NCI-H345 (cell line): ENCODE measurements at regions not wholly inside any gene's neighbourhood (a gene's known extent, or its start where the extent isn't known, plus 50 kb on each side); places are given as distances from the start of the nearest gene placed in this dataset.

Experiments
- DNase-seq: peaks from one replicate; lab custom pipeline; 2025; lab: John Stamatoyannopoulos, UW

- no peak for DNase-seq
Measured at GRCh38 chr2:215500466-215500865, 64.6 kb upstream of the FN1 start.

- no peak for DNase-seq
Measured at GRCh38 chr2:215499331-215499730, 63.5 kb upstream of the FN1 start.

GRCh38 chr2:215498431-215498830 is 62.6 kb upstream of the FN1 start:
- peak; percentile 34 for DNase-seq

GRCh38 chr2:215493376-215493775 is 57.5 kb upstream of the FN1 start:
- DNase-seq: no peak

GRCh38 chr2:215489288-215489848 is 53.5 kb upstream of the FN1 start:
- DNase-seq: no peak

- no peak for DNase-seq
Measured at GRCh38 chr2:215487002-215487372, 51.1 kb upstream of the FN1 start.

- DNase-seq: no peak
Measured at GRCh38 chr2:215486291-215487001, 50.6 kb upstream of the FN1 start.
